Loucy (cell line): ENCODE measurements at regions not wholly inside any gene's neighbourhood (a gene's known extent, or its start where the extent isn't known, plus 50 kb on each side); places are given as distances from the start of the nearest gene placed in this dataset.

Experiments used
- CTCF ChIP-seq: fragments of 200-600 bp; sonication (generic); conservative IDR thresholded peaks from 2 replicates; pipeline ENCODE4 v1.5.1; 2014; ENCODE audit warnings: mild to moderate bottlenecking, antibody characterized with exemption, low read length
- EZH2phosphoT487 ChIP-seq: fragments of 200-600 bp; IDR thresholded peaks from 2 replicates; pipeline ENCODE4 v1.6.1; 2018; ENCODE audit warnings: antibody characterized with exemption, mild to moderate bottlenecking, moderate library complexity, borderline replicate concordance

GRCh38 chr22:33985506-33985905 is 65.2 kb upstream of the LARGE1 start:
- TF ChIP-seq CTCF (no peak), EZH2phosphoT487 (no peak)
